Kidney (tissue), 13 donors: ENCODE measurements at regions not wholly inside any gene's neighbourhood (a gene's known extent, or its start where the extent isn't known, plus 50 kb on each side); places are given as distances from the start of the nearest gene placed in this dataset.

ENCODE experiments used
- DNase-seq, 5 donors: peaks; one replicate each; pipeline ENCODE4 v3.0.0-alpha.2; 2013 to 2020
- FAIRE-seq: peaks from 2 replicates; lab custom pipeline; 2012; peaks lifted over from hg19 to GRCh38; lab: Jason Lieb, UNC
- H3K27ac ChIP-seq, 2 donors: one replicate each; pipeline ENCODE4 v1.7.0; 2013; ENCODE audit warnings: low read depth in 2 of 2, low read length in 2 of 2, inconsistent platforms in 1 of 2
- H3K27me3 ChIP-seq: one replicate; pipeline ENCODE4 v1.7.1; 2013; ENCODE audit warnings: low read length, inconsistent platforms; ENCODE audit not compliant: control insufficient read depth, insufficient read depth
- H3K36me3 ChIP-seq, 3 donors: one replicate each; pipeline versions ENCODE4 v1.7.0 to v1.7.1; 2013; ENCODE audit warnings: low read length in 3 of 3, control low read depth in 1 of 3, inconsistent platforms in 1 of 3; ENCODE audit not compliant: insufficient read depth in 3 of 3, control insufficient read depth in 2 of 3
- H3K4me1 ChIP-seq, 3 donors: one replicate each; pipeline versions ENCODE4 v1.7.0 to v1.7.1; 2013; ENCODE audit warnings: low read length in 3 of 3, inconsistent platforms in 1 of 3, low read depth in 1 of 3; ENCODE audit not compliant: control insufficient read depth in 2 of 3, insufficient read depth in 2 of 3
- H3K4me3 ChIP-seq, 3 donors: one replicate each; pipeline versions ENCODE4 v1.7.0 to v1.8.1; 2013; ENCODE audit warnings: low read length in 3 of 3, control low read depth in 1 of 3, inconsistent platforms in 1 of 3
- H3K9ac ChIP-seq, 3 donors: one replicate each; pipeline versions ENCODE4 v1.7.0 to v1.7.1; 2013; ENCODE audit warnings: low read length in 3 of 3, control low read depth in 1 of 3, inconsistent platforms in 1 of 3
- H3K9me3 ChIP-seq, 3 donors: one replicate each; pipeline versions ENCODE4 v1.7.0 to v1.7.1; 2013; ENCODE audit warnings: low read length in 3 of 3, control low read depth in 1 of 3, inconsistent platforms in 1 of 3; ENCODE audit not compliant: control insufficient read depth in 2 of 3, insufficient read depth in 1 of 3
- intact Hi-C: fragments of 100-400 bp; cut with DNase I; formaldehyde crosslinking; loops from one replicate; pipeline ENCODE4 v1.11.1; 2022
- TF ChIP-seq, protein P1 (sequence below): IDR thresholded peaks from 3 replicates; pipeline ENCODE4 v1.5.1; 2012; ENCODE audit warnings: mild to moderate bottlenecking, moderate library complexity, borderline replicate concordance; ENCODE audit not compliant: insufficient read depth; ENCODE audit errors: extremely low read depth
- donor health status: control.
- donor health status: control.
- donor health status: control.
- donor health status: control.
- donor health status: control.
- donor health status: DM: yes; HTN: yes; CAD: no.
- donor health status: Normal renal cell carcinoma (clear cell type).

- DNase-seq (peak in 2 of 5 donors; percentile 29 to 43), FAIRE-seq (no peak)
- Histone ChIP-seq H3K9ac (no peak overlapping the region), H3K27ac (no peak overlapping the region), H3K36me3 (no peaks in the 10 kb centered on the region), H3K27me3 (no peaks in the 10 kb centered on the region), H3K4me1 (no peaks in the 10 kb centered on the region), H3K9me3 (no peaks in the 10 kb centered on the region), H3K4me3 (no peak overlapping the region)
- TF ChIP-seq, protein P1, sequence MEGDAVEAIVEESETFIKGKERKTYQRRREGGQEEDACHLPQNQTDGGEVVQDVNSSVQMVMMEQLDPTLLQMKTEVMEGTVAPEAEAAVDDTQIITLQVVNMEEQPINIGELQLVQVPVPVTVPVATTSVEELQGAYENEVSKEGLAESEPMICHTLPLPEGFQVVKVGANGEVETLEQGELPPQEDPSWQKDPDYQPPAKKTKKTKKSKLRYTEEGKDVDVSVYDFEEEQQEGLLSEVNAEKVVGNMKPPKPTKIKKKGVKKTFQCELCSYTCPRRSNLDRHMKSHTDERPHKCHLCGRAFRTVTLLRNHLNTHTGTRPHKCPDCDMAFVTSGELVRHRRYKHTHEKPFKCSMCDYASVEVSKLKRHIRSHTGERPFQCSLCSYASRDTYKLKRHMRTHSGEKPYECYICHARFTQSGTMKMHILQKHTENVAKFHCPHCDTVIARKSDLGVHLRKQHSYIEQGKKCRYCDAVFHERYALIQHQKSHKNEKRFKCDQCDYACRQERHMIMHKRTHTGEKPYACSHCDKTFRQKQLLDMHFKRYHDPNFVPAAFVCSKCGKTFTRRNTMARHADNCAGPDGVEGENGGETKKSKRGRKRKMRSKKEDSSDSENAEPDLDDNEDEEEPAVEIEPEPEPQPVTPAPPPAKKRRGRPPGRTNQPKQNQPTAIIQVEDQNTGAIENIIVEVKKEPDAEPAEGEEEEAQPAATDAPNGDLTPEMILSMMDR = peak; percentile 37
- intact Hi-C loops = no loop called here
These were observed 64.1 kb upstream of the OTX2 start for GRCh38 chr14:56874375-56874774.

DNA sequence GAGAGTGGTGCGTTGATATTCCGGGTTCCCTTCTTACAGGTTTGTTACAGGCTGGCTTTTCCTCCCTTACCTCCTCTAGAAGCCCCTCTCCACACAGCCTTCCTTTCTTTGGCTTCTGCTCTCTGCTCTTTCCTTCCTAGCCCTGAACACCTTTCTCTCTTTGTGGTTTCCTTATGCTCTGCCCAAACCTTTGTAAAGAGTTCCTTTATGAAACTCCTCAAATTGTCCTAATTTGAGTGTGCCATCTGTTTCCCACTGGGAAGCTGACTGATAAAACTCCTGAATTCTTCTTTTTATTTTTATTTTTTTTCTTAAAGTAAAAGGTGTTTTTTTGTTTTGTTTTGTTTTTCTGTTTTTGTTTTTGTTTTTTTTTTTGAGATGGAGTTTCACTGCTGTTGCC lies 60.1 kb upstream of the OTX2 start:
- DNase-seq (no peak), FAIRE-seq (no peak)
- TF ChIP-seq, protein P1 = no peak
- no peaks in the 10 kb centered on the region for H3K9me3 ChIP-seq
- intact Hi-C loops = no loop called here
- no peaks in the 10 kb centered on the region for H3K27me3 ChIP-seq
- no peaks in the 10 kb centered on the region for H3K36me3 ChIP-seq
- H3K4me3 ChIP-seq = no peak overlapping the region
- no peak overlapping the region for H3K9ac ChIP-seq
- H3K27ac ChIP-seq = no peak overlapping the region
- H3K4me1 ChIP-seq = no peaks in the 10 kb centered on the region

- no peaks in the 10 kb centered on the region for H3K27me3 ChIP-seq
- no peak overlapping the region for H3K27ac ChIP-seq
These were observed 58.4 kb upstream of the OTX2 start for GRCh38 chr14:56868660-56869059.

More at GRCh38 chr14:56868660-56869059, 58.4 kb upstream of the OTX2 start:
- intact Hi-C loops = no loop called here
- no peak for FAIRE-seq
- TF ChIP-seq, protein P1 = no peak
- Histone ChIP-seq H3K4me1 (no peaks in the 10 kb centered on the region), H3K9me3 (no peaks in the 10 kb centered on the region), H3K9ac (no peak overlapping the region), H3K4me3 (no peak overlapping the region), H3K36me3 (no peaks in the 10 kb centered on the region)
- DNase-seq = no peak
